ENCODE measurements at regions not wholly inside any gene's neighbourhood (a gene's known extent, or its start where the extent isn't known, plus 50 kb on each side); places are given as distances from the start of the nearest gene placed in this dataset.

DNA sequence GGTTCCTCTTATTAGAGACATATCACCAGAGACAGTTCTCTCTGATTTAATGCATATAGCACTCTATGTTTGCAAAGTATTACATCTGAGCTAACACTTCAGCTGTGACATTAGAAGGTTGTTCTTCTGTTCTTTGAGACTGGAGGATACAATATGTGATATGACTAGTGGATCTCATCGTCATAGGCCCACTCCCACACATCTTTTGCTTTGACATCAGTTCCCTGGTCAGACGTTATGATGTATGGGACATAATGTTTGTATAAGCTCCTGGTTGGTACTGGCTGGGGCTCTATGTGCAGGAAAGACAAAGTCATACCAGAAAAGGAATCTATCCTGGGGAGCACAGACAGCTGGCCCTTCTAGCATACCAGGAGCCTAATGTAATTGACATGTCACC, 57.7 kb upstream of the MAML3 start:
- no peak for DNase-seq

DNA sequence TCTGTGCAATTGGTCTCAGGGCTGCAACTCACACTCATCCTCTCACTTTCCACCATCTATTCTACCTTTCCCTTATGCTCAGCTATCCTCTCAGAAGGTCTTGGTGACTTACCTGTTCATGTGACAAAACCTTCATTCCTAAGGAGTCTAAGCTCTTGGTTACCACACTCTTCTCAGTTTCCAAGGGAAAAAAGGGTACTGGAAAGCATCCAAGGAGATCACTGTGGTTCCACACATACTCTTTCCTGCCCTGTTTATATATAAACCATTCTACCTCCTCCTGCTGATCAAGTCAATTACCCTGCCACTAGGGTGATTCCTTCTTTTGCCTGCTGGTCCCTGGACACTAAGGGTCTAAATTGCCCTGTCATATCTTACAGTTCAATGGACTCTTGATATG, 57.2 kb upstream of the MAML3 start:
- no peak for DNase-seq

DNA sequence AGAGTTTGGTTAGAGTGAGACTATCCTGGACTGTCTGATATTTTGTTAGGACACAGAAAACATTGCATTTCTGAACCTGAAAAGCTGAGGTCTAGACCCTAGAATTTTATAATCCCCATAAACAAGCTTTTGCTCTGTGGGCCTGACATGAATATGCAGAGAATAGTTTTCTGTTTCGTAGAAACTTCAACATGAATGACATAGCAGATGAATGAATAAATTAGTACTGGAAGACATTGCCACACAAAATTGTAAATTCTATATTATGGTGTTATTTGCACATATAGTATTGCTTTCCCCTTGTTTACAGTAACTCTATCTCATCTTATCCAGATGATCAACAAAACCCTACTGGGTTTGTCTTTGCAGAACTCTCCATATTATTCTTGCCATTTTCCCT, 54.9 kb upstream of the MAML3 start:
- DNase-seq = no peak
